ENCODE measurements at regions not wholly inside any gene's neighbourhood (a gene's known extent, or its start where the extent isn't known, plus 50 kb on each side); places are given as distances from the start of the nearest gene placed in this dataset.

DNA sequence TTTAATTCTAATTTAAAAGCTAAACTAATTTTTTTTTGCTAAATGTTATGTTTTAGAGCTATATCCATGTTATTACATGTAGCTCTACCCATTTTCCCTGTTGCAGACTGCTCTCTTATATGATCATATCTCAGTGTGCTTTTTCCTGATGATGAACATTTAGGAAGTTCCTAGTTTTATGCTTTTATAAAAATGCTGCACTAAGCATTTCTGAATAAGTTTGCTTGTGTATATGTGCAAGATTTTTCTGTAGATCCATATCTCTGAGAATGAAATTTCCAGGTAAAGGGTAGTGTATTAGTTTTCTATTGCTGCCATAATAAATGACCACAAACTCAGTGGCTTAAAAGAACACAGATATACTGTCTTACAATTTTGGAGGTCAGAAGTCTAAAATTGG lies 374.4 kb upstream of the E2F7 start:
- TF ChIP-seq, protein P1, sequence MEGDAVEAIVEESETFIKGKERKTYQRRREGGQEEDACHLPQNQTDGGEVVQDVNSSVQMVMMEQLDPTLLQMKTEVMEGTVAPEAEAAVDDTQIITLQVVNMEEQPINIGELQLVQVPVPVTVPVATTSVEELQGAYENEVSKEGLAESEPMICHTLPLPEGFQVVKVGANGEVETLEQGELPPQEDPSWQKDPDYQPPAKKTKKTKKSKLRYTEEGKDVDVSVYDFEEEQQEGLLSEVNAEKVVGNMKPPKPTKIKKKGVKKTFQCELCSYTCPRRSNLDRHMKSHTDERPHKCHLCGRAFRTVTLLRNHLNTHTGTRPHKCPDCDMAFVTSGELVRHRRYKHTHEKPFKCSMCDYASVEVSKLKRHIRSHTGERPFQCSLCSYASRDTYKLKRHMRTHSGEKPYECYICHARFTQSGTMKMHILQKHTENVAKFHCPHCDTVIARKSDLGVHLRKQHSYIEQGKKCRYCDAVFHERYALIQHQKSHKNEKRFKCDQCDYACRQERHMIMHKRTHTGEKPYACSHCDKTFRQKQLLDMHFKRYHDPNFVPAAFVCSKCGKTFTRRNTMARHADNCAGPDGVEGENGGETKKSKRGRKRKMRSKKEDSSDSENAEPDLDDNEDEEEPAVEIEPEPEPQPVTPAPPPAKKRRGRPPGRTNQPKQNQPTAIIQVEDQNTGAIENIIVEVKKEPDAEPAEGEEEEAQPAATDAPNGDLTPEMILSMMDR (IDR thresholded peaks at IDR 0.05; ENCODE audit: poor library complexity): no peak
- no peak for TF ChIP-seq EZH2 (IDR thresholded peaks at IDR 0.05; ENCODE audit: borderline replicate concordance)
